CD4-positive, alpha-beta T cell (primary cell): ENCODE measurements at regions not wholly inside any gene's neighbourhood (a gene's known extent, or its start where the extent isn't known, plus 50 kb on each side); places are given as distances from the start of the nearest gene placed in this dataset.

ENCODE experiments used
- ATAC-seq: fragments of 200-7000 bp; cut with Tn5 transposase; one replicate; pipeline ENCODE4 v1.10.0; 2022; ENCODE audit warnings: mild to moderate bottlenecking; ENCODE audit not compliant: poor library complexity
- CTCF ChIA-PET: fragments of 350-600 bp; sonication (Branson Sonifier 250); formaldehyde crosslinking; loops from one replicate; lab custom pipeline; 2021; ENCODE audit warnings: antibody characterized with exemption, inconsistent platforms; lab: Charles Lee
- POLR2A ChIA-PET: fragments of 350-600 bp; sonication (Branson Sonifier 250); formaldehyde crosslinking; loops from one replicate; lab custom pipeline; 2021; ENCODE audit warnings: antibody characterized with exemption, inconsistent platforms; lab: Charles Lee
- DNase-seq, 14 experiments: peaks; one replicate each; pipeline ENCODE4 v3.0.0-alpha.2; 2013 to 2020; ENCODE audit warnings: mixed read lengths in 2 of 14
- H3K27ac ChIP-seq, 2 donors: one replicate each; pipeline versions ENCODE4 v1.5.1 to v1.7.0; 2013; ENCODE audit warnings: low read length in 2 of 2, low read depth in 1 of 2, mild to moderate bottlenecking in 1 of 2
- H3K27me3 ChIP-seq, 2 experiments: 1 replicate in 1 of 2; 2 replicates in 1 of 2; pipeline versions ENCODE4 v1.6.1 to v1.7.0; 2013; ENCODE audit warnings: low read length in 2 of 2, control low read depth in 1 of 2, mild to moderate bottlenecking in 1 of 2, moderate library complexity in 1 of 2; ENCODE audit not compliant: insufficient read depth in 2 of 2, control insufficient read depth in 1 of 2
- H3K36me3 ChIP-seq: one replicate; pipeline ENCODE4 v1.6.1; 2013; ENCODE audit warnings: low read length, control low read depth; ENCODE audit not compliant: insufficient read depth
- H3K4me1 ChIP-seq: one replicate; pipeline ENCODE4 v1.6.1; 2013; ENCODE audit warnings: low read length, control low read depth; ENCODE audit not compliant: insufficient read depth
- H3K4me3 ChIP-seq: one replicate; pipeline ENCODE4 v1.5.1; 2013; ENCODE audit warnings: mild to moderate bottlenecking, low read length, moderate library complexity
- H3K9me3 ChIP-seq, 2 experiments: 1 replicate in 1 of 2; 2 replicates in 1 of 2; pipeline versions ENCODE4 v1.6.1 to v1.7.0; 2013; ENCODE audit warnings: low read length in 2 of 2, mild to moderate bottlenecking in 2 of 2, control low read depth in 1 of 2, moderate library complexity in 1 of 2; ENCODE audit not compliant: control insufficient read depth in 1 of 2, insufficient read depth in 1 of 2
- H3K27ac Mint-ChIP-seq: one replicate; pipeline ENCODE4 v1.8.0; 2020; ENCODE audit warnings: mixed read lengths
- H3K27me3 Mint-ChIP-seq: one replicate; pipeline ENCODE4 v1.8.0; 2021; ENCODE audit warnings: mixed read lengths
- H3K36me3 Mint-ChIP-seq: one replicate; pipeline ENCODE4 v1.8.0; 2021; ENCODE audit warnings: low read depth, mixed read lengths
- H3K4me1 Mint-ChIP-seq: one replicate; pipeline ENCODE4 v1.8.0; 2021; ENCODE audit warnings: low read depth, mixed read lengths
- H3K4me3 Mint-ChIP-seq: one replicate; pipeline ENCODE4 v1.8.0; 2020; ENCODE audit warnings: mild to moderate bottlenecking, mixed read lengths
- H3K9me3 Mint-ChIP-seq: one replicate; pipeline ENCODE4 v1.8.0; 2020; ENCODE audit warnings: mixed read lengths
- CTCF ChIP-seq: fragments of 200-600 bp; IDR thresholded peaks from one replicate; pipeline ENCODE4 v1.8.0; 2022; ENCODE audit warnings: antibody characterized with exemption, mild to moderate bottlenecking
- intact Hi-C, 2 experiments: fragments of 100-400 bp; cut with DNase I in 1 of 2; cut with micrococcal nuclease in 1 of 2; formaldehyde crosslinking; loops; one replicate each; pipeline versions ENCODE4 v1.15.1 to v1.9.0; 2023 to 2025; cut with DNase I, micrococcal nuclease

- H3K4me3 ChIP-seq: no peak overlapping the region
- Mint-ChIP-seq H3K9me3 (no peaks in the 10 kb centered on the region), H3K36me3 (no peaks in the 10 kb centered on the region), H3K27me3 (peaks cover 20% of the 10 kb centered on the region), H3K27ac (no peak overlapping the region), H3K4me3 (no peak overlapping the region), H3K4me1 (no peaks in the 10 kb centered on the region)
- no peak for TF ChIP-seq CTCF
- ATAC-seq (no peak), DNase-seq (peak in 1 of 14 experiments; percentile 16)
- H3K27ac ChIP-seq: no peak overlapping the region
- intact Hi-C loops: no loop called here
- peaks cover 0 to 19% of the 10 kb centered on the region in 2 experiments for H3K9me3 ChIP-seq
- ChIA-PET POLR2A (no interaction called here), CTCF (no interaction called here)
- no peaks in the 10 kb centered on the region for H3K36me3 ChIP-seq
- peaks cover 0 to 3% of the 10 kb centered on the region in 2 experiments for H3K27me3 ChIP-seq
- no peaks in the 10 kb centered on the region for H3K4me1 ChIP-seq
Observed at GRCh38 chr22:48902001-48902869, 925.4 kb downstream of the BRD1 start.

GRCh38 chr22:48901324-48901723 is 926.3 kb downstream of the BRD1 start:
- CTCF ChIA-PET: no interaction called here

GRCh38 chr22:48900626-48901025 is 927.0 kb downstream of the BRD1 start:
- Mint-ChIP-seq H3K36me3 (no peaks in the 10 kb centered on the region), H3K27ac (no peak overlapping the region), H3K9me3 (no peaks in the 10 kb centered on the region), H3K4me3 (no peak overlapping the region), H3K27me3 (peaks cover 18% of the 10 kb centered on the region), H3K4me1 (no peaks in the 10 kb centered on the region)
- H3K9me3 ChIP-seq: peaks cover 0 to 16% of the 10 kb centered on the region in 2 experiments
- no peak for ATAC-seq
- no peaks in the 10 kb centered on the region for H3K36me3 ChIP-seq
- ChIA-PET POLR2A (no interaction called here), CTCF (no interaction called here)
- H3K27me3 ChIP-seq: peaks cover 0 to 2% of the 10 kb centered on the region in 2 experiments
- H3K4me1 ChIP-seq: no peaks in the 10 kb centered on the region
- H3K27ac ChIP-seq: no peak overlapping the region
- no peak overlapping the region for H3K4me3 ChIP-seq
- no peak for TF ChIP-seq CTCF
- DNase-seq: peak in 1 of 14 experiments; percentile 6
- intact Hi-C loops: no loop called here

More at GRCh38 chr22:48901324-48901723, 926.3 kb downstream of the BRD1 start:
- DNase-seq (peak in 1 of 14 experiments; percentile 12), ATAC-seq (no peak)
- Mint-ChIP-seq H3K4me1 (no peaks in the 10 kb centered on the region), H3K4me3 (no peak overlapping the region), H3K27me3 (peaks cover 15% of the 10 kb centered on the region), H3K36me3 (no peaks in the 10 kb centered on the region), H3K9me3 (no peaks in the 10 kb centered on the region), H3K27ac (no peak overlapping the region)
- Histone ChIP-seq H3K27me3 (peaks cover 0 to 3% of the 10 kb centered on the region in 2 experiments), H3K9me3 (peaks cover 0 to 19% of the 10 kb centered on the region in 2 experiments), H3K4me1 (no peaks in the 10 kb centered on the region), H3K4me3 (no peak overlapping the region), H3K27ac (no peak overlapping the region), H3K36me3 (no peaks in the 10 kb centered on the region)
- POLR2A ChIA-PET: no interaction called here
- no peak for TF ChIP-seq CTCF
- intact Hi-C loops: no loop called here
